NCI-H2196 (cell line): ENCODE measurements at regions not wholly inside any gene's neighbourhood (a gene's known extent, or its start where the extent isn't known, plus 50 kb on each side); places are given as distances from the start of the nearest gene placed in this dataset.

Experiments
- DNase-seq: peaks from one replicate; lab custom pipeline; 2025; ENCODE audit not compliant: unreplicated experiment; lab: John Stamatoyannopoulos, UW

- no peak for DNase-seq
These were observed 825.8 kb upstream of the FANCL start for GRCh38 chr2:59066787-59067399.

DNA sequence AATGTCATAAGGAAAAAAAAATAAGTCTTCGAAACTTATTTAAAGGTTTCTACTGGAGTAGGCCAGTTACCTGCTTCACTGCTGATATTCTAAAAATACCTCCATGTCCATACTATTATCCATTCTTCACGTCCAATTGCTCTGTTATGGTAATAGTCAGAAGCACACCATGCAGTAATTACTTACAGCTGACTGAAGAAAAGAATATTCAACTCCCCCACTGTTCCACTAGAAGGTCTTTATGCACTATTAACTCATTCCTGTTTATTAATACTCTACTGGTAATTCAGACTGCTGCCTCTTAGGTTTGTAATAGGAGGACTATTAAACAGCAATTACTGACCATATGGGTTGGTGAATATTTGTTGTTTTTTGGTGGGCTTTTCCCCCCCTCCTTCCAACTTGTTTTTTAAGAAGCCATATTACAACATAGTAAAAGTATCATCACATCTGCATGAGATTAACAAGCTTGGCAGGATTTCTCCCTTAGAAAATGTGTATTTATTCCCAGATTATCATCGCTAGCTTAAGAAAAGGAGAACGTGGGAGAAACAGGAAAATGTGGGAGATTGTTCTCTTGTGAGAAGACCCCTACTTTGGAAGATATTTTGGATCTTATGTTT is 806.4 kb upstream of the FANCL start:
- no peak for DNase-seq

DNA sequence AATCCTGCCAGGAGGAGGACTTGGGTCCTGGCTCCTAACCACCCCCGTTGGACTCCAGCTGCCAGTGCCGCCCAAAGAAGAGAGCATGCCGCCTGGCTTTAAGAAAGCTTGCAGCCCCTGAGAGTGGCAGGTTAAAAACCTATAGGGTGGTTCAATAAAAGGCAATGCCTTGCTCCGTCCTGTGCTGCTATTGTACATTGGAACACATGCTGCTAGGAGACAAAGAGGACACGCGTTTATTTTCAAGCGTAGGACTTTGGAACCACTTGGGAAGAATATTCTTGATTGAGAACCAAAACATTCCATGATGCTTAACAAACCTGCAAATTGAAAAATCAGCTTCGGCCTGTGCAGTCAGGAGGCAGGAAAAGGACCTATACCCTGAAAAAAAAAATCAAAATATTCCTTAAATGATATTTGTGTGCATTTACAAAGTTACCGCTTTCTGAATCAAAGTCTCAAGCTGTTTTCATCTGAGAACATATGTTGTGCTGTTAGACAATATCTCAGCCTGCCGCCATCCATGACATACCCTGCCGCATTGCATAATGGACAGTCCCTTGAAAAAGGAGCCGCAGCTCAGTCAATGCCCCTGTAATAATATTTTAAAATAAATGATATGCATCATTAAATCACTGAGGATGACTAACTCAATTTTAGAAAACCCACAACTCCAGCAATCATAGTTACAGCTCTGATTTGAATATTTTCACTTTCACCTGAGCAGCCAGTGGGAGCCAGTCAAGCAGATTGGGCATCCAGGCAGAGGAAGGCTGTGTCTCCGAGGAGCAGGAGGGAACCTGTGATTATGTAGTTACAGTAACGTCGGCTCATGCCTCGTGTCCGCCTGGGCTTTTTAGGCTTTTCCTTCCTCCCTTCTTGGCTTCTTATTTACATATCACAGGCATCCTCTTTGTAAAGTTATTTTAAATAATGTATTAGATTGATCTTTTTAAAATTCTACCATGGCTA is 805.6 kb upstream of the FANCL start:
- no peak for DNase-seq

- no peak for DNase-seq
These were observed 803.6 kb upstream of the FANCL start for GRCh38 chr2:59044736-59045135.

GRCh38 chr2:59041139-59041538 is 800.0 kb upstream of the FANCL start:
- DNase-seq = no peak

DNA sequence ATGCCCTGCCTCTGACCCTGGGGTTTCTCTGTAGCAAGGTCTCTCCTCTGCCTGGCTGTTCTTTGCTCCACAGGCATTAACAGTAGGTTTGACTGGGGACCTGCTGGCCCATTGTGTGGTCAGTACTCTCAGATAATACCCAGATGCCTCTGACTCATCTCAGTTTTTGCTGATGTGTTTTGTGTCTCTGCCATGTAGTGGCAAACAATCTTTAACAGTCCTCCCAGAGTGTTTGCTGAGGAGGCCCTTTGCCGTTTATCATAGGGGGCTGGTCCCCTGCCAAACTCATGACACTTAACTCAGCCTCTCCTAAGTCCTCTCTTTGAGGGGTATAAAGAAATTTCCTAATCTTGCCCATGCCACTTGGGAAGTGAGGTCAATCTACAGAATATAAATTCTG is 793.7 kb upstream of the FANCL start:
- DNase-seq = no peak

- DNase-seq = no peak
These were observed 793.0 kb upstream of the FANCL start for GRCh38 chr2:59034106-59034505.

GRCh38 chr2:59033661-59034060 is 792.5 kb upstream of the FANCL start:
- no peak for DNase-seq

GRCh38 chr2:59032499-59032898 is 791.4 kb upstream of the FANCL start:
- DNase-seq = no peak

DNA sequence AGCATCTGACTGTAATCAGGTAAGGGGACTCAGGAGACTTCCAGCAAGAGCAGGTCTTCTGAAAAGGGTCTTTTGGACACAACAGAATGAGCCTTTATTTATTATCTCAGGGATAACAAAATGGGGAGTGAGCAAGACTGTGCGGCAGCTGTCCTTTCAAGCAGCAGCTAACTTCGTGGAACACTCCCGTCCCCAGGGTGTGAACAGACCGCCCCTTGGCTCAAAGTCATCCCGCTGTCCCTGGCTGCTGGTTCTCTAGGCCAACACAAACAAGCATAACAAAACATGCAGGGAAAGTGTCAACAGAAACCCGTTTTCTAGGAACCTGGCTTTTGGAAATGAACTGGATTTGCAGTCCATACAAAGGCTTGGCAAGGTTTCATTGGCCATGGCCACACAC is 787.9 kb upstream of the FANCL start:
- no peak for DNase-seq

DNA sequence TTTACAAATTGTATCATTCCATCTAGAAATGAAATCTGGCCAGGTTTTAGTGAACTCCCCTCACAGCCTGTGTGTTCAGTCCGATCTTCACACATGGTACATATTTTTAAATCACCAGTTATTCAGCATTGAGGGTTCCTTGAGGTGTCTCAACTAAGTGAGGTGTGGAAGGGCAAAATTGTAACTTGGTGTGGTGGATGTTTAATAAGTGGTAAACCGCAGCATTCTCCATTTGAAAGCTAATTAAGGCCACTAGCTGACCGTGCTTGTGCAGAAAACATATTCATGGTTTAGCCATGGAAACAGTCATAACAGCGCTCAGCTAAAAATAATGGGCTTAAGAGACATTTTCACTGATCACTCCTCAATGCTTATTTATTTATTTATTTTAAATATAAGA is 786.2 kb upstream of the FANCL start:
- DNase-seq = no peak

- no peak for DNase-seq
These were observed 784.1 kb upstream of the FANCL start for GRCh38 chr2:59025157-59025757.

- DNase-seq = no peak
These were observed 780.7 kb upstream of the FANCL start for GRCh38 chr2:59021786-59022185.

- no peak for DNase-seq
These were observed 778.5 kb upstream of the FANCL start for GRCh38 chr2:59019566-59020159.

DNA sequence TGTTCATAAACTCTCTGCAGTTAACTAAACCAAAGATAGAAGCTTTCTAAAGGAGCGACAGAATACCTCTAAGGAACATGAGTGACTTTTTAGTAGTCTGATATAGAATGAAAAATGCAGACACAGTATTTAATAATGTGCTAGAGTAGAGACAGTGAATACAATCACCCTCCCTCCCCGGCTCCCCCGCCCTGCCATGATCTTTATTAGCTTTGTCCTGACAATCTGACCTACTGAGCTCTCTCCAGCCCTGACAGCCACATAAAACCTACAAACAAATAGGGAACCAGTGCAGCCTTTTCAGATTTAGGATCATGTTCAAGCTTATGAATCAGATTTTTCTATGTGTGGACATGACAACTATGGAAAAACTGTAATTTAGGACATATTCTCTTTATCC is 777.6 kb upstream of the FANCL start:
- no peak for DNase-seq

- DNase-seq = no peak
These were observed 773.9 kb upstream of the FANCL start for GRCh38 chr2:59015027-59015426.

DNA sequence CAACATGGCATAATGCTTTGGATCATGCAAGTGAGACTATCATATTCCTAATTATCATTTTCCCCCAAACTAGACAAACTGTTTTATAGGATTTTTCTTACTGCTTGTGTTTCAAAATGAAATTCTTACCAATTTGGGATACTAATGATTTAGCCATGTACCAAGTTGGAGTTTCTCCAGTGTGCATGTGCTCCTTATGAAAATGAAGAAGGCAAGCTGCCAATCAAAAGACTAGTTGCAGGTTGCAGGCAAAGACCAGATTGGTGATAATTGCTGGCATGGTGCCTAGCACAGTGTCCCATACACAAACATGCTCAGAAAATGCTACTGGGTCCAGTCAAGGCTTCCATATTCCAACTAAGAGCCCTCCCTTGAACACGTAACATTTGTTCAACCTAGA is 771.8 kb upstream of the FANCL start:
- no peak for DNase-seq

DNA sequence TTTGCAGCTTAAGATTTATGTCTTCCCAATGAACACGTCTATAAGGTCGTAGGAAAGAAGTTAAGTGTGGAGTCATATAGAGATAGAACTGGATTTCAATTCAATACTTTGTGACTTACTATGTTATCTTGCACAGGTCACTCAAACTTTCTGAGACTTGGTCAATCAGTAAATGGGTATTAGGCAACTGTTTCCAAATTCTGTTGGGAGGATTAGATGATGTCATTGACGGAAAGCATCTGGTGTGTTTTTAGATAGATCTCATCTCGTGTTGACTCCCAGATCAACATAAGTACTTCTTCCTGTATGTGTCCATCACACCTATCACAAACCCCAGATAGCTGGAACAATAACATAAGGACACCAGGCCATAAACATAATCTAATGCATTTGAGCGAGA is 771.1 kb upstream of the FANCL start:
- DNase-seq = no peak

- DNase-seq = no peak
These were observed 767.8 kb upstream of the FANCL start for GRCh38 chr2:59008950-59009349.

- no peak for DNase-seq
These were observed 764.9 kb upstream of the FANCL start for GRCh38 chr2:59005836-59006615.
